ENCODE measurements at regions not wholly inside any gene's neighbourhood (a gene's known extent, or its start where the extent isn't known, plus 50 kb on each side); places are given as distances from the start of the nearest gene placed in this dataset.

DNA sequence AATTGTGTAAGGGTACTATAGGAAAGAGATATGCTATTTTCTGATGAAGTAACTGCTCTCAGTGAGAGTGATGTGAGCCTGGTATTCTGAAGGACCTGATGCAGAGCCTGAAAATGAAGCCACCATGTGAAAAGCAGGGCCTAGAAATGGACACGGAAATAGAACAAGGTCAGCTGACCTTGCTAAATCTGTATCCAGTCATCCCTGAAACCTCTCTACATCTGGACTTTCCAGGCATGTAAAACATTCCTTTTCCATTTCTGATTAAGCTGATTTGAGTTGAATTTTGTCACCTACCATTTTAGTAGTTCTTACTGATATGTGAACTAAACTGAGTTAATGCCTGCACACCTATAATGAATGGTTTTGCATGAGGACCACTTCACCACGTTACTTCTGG is 72.4 kb upstream of the NEIL3 start:
- H3K4me1 Mint-ChIP-seq (ENCODE audit: low read depth) = peaks cover 9% of the 10 kb centered on the region
- no peaks in the 10 kb centered on the region for H3K9me3 Mint-ChIP-seq
- TF ChIP-seq, protein P1, sequence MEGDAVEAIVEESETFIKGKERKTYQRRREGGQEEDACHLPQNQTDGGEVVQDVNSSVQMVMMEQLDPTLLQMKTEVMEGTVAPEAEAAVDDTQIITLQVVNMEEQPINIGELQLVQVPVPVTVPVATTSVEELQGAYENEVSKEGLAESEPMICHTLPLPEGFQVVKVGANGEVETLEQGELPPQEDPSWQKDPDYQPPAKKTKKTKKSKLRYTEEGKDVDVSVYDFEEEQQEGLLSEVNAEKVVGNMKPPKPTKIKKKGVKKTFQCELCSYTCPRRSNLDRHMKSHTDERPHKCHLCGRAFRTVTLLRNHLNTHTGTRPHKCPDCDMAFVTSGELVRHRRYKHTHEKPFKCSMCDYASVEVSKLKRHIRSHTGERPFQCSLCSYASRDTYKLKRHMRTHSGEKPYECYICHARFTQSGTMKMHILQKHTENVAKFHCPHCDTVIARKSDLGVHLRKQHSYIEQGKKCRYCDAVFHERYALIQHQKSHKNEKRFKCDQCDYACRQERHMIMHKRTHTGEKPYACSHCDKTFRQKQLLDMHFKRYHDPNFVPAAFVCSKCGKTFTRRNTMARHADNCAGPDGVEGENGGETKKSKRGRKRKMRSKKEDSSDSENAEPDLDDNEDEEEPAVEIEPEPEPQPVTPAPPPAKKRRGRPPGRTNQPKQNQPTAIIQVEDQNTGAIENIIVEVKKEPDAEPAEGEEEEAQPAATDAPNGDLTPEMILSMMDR (IDR thresholded peaks at IDR 0.05) = no peak
- no peaks in the 10 kb centered on the region for H3K36me3 Mint-ChIP-seq (ENCODE audit: low read depth)
- no peak overlapping the region for H3K4me3 Mint-ChIP-seq
- no peaks in the 10 kb centered on the region for H3K27me3 Mint-ChIP-seq (ENCODE audit: insufficient read depth)
- DNase-seq = no peak
- H3K27ac Mint-ChIP-seq = no peak overlapping the region

DNA sequence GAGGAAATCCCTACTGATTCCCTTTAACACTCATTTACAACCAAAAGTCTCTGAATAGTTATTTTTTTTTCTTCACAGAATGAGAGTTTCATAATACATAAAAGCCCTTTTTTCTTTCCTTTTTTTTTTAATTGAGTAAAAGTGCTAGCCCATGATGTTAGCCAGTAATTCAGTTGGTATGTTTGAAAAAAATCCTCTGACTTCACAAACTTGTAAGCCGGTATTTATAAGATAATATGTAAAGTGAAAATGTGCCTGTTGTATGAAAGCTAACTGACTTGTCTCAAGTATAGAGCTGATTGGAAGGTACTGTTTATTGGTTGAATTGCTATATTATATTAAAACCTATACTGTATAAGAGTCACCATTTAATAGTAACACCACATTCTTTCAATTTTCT is 70.2 kb upstream of the NEIL3 start:
- Mint-ChIP-seq H3K36me3 (ENCODE audit: low read depth) (no peaks in the 10 kb centered on the region), H3K4me3 (no peak overlapping the region), H3K27ac (no peak overlapping the region), H3K9me3 (no peaks in the 10 kb centered on the region), H3K27me3 (ENCODE audit: insufficient read depth) (no peaks in the 10 kb centered on the region), H3K4me1 (ENCODE audit: low read depth) (peaks cover 9% of the 10 kb centered on the region)
- no peak for DNase-seq
- TF ChIP-seq, protein P1 (IDR thresholded peaks at IDR 0.05) = no peak

DNA sequence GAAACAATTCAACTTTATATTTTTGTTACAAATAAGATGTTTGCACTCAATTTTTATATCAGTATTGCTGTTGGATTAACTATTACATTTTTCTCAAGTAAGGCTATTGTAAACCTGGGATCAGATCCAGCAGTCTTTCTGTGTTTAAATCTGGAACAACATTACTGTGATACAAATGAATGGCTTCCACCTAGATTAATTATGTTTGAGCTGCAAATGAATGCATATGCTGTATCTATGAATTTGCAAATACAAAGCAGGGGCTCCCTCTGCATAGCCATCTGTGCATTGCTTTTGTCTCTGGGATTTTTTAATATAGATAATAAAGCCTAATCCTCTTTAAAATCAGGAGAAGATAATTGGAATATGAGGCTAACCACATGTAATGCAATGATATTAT is 69.8 kb upstream of the NEIL3 start:
- H3K4me1 Mint-ChIP-seq (ENCODE audit: low read depth) = peaks cover 6% of the 10 kb centered on the region
- no peak overlapping the region for H3K4me3 Mint-ChIP-seq

DNA sequence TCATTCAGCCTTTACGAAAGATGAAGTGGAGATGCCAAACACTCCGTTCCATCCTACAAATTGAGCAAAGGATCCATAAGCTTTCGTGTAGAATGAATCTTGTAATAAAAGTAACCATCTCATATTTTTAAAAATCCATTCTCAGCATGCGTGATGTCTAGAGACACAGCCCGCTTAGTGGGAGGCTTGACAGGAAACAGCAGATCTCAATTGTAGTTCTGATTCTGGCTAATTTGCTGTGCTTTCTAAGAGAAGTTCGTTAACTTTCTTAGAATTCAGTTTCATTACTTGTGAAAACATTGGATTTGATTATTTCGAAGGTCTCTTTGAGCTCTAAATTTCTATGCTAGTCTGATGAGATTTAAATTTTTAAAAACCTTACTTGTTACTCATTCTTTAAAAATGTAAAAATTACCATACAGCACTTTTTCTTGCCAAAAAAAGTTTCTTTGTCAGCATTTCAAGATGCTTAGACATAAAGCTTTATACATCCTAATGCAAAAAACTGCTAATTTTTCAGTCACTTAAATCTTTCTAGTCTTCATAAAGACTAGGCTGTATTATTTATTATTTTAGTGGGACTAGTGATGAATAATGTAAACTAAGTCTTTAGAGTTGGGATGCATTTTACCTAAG is 66.9 kb upstream of the NEIL3 start:
- no peaks in the 10 kb centered on the region for H3K27me3 Mint-ChIP-seq (ENCODE audit: insufficient read depth)
- no peak overlapping the region for H3K27ac Mint-ChIP-seq
- no peaks in the 10 kb centered on the region for H3K36me3 Mint-ChIP-seq (ENCODE audit: low read depth)
- TF ChIP-seq, protein P1 (IDR thresholded peaks at IDR 0.05) = no peak
- H3K4me3 Mint-ChIP-seq = no peak overlapping the region
- H3K4me1 Mint-ChIP-seq (ENCODE audit: low read depth) = peaks cover 20% of the 10 kb centered on the region
- DNase-seq = peak; percentile 2
- no peaks in the 10 kb centered on the region for H3K9me3 Mint-ChIP-seq

More for the DNA sequence above, 69.8 kb upstream of the NEIL3 start:
- Mint-ChIP-seq H3K9me3 (no peaks in the 10 kb centered on the region), H3K27me3 (ENCODE audit: insufficient read depth) (no peaks in the 10 kb centered on the region), H3K27ac (no peak overlapping the region), H3K36me3 (ENCODE audit: low read depth) (no peaks in the 10 kb centered on the region)
- TF ChIP-seq, protein P1 (IDR thresholded peaks at IDR 0.05) = no peak
- DNase-seq = no peak

DNA sequence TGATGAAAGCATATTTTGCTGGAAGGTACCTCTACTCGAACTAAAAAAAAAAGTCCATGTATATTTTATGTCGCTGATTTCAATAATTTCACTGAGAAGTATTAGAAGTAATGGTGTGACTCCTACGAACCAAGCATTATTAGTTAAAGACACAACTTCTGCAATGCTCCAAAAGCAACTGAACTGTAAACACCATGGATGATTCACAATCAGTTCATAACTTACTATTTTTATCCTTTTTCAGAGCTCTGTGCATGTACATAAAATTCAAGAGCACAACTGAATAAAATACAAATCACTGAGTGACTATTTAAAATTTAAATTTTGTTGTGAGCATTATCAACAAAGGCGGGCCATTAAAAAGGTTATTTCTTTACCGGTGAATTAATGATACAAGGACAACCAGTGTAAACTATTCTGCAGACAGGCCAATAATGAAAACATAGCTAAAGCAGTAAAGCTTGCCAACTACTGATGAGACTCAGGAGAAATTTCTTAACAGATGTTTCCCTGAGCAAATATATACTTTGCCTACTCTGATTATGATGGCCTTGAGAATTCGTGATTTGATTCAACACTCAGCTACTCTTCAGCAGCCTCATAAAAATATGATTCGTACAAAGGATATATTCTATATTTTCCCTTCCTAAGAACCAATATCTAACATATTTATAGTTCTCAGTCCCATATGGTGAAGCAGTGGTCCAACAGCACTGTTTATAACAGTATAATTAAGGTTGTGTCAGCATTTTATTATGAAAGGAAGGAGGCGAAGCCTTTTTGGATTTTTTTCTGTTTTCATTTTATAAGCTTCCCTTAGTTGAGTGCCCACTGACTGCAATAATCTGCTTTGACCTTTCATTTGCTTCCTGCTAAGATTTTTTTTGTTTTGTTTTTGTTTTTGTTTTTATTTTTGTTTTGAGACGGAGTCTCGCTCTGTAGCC is 62.8 kb upstream of the NEIL3 start:
- Mint-ChIP-seq H3K27me3 (ENCODE audit: insufficient read depth) (no peaks in the 10 kb centered on the region; the same call in 1 of the 2 replicates), H3K27ac (peak overlapping the region; percentile 64), H3K9me3 (no peaks in the 10 kb centered on the region), H3K36me3 (ENCODE audit: low read depth) (no peaks in the 10 kb centered on the region), H3K4me1 (ENCODE audit: low read depth) (peaks cover 39% of the 10 kb centered on the region), H3K4me3 (peak overlapping the region; percentile 74)
- TF ChIP-seq, protein P1 (IDR thresholded peaks at IDR 0.05) = no peak
- peak; percentile 41 for DNase-seq

Measured in HFFc6 (cell line).